ENCODE measurements at regions not wholly inside any gene's neighbourhood (a gene's known extent, or its start where the extent isn't known, plus 50 kb on each side); places are given as distances from the start of the nearest gene placed in this dataset.

DNA sequence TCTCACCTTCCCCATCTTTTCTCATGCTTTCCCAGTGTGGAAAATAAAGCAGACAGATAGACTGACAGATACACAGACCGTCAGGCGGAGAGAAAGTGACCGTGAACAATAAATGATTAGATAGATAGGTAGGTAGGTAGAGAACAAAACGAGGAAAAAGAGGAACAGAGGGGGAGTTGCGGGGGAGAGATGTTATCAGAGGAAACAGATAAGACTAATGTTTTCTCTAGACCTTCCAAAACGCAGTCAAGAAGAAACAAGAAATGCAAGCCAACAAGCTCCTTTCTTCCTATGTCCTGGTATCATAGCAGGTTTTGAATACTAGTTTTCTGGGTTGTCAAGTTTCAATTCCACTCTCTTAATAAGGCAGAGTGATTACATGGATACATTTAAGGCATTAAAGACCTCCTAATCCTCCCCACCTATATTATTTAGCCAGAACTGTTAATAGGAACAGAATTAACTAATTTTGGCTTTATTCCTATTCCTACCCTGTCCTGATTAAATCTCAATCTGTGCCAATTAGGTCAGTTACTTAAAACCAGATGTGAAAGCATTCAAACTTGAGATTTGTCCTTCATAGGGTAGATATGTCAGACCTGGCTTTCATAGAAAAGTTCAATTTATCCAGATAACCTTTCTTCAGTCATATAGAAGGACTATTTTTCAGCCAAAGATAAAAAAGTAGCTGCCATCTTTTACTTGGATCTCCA is 89.0 kb upstream of the PTPRR start:
- CTCF ChIA-PET (ENCODE audit: low intra/inter-chr PET ratio, low total read pairs), result no interaction called here
- in situ Hi-C loops (cut with HindIII; ENCODE audit: extremely low pct_ligation_motif_present, low pct_unique_long_range_greater_than_20kb), result loop anchor here (25.0 kb wide), 1 partner anchor 272 kb away; no protein-coding TSS in a partner anchor

DNA sequence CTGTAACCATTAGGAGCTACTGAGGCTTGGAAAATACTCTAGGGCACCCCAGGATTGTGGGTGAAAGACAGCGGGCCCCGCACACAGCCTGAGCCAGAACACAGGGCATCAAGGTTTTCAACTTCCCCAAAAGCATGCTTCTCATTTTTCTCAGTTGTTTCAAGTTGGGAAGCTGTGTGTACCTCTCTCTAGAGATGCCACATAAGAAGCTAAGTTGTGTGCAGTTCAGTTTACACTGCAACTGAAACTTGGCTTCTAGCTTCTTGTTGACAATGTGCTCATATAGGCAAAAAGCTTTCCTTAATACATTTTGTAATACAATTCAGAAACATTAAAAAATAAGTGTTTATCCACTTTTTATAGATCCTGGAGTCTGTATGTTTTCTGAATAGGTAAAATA is 88.1 kb upstream of the PTPRR start:
- FAIRE-seq, result no peak
- WGBS (ENCODE audit: low lambda C conversion rate), result 32% methylated on average over 2 of the region's 2 CpGs
- TF ChIP-seq ZNF737 (CRISPR knock-in tag; IDR thresholded peaks at IDR 0.05; ENCODE audit: borderline replicate concordance) (no peak), NCOA2 (CRISPR knock-in tag; IDR thresholded peaks at IDR 0.05) (no peak), ZNF407 (CRISPR knock-in tag; IDR thresholded peaks at IDR 0.05; ENCODE audit: not compliant biosample characterization) (no peak), SKI (IDR thresholded peaks at IDR 0.05; ENCODE audit: partially characterized antibody) (no peak), RARA (CRISPR knock-in tag; IDR thresholded peaks at IDR 0.05) (no peak), ZBTB42 (CRISPR knock-in tag; IDR thresholded peaks at IDR 0.05) (no peak)

More for the DNA sequence above, 89.0 kb upstream of the PTPRR start:
- POLR2A ChIA-PET, result no interaction called here
- Histone ChIP-seq H3K27ac (ENCODE audit: extremely low read length, insufficient read depth, low read length) (no peak overlapping the region), H4K20me1 (ENCODE audit: insufficient read depth, low read length) (no peaks in the 10 kb centered on the region), H3K9me3 (ENCODE audit: low read length) (no peaks in the 10 kb centered on the region), H3K9ac (ENCODE audit: insufficient read depth, low read depth, low read length) (no peak overlapping the region), H2AFZ (ENCODE audit: low read length) (no peak overlapping the region), H3K4me2 (ENCODE audit: low read depth, low read length) (no peak overlapping the region), H3K36me3 (replicated peaks in 1 of 2; ENCODE audit: control insufficient read depth in 1 of 2, insufficient read depth in 2 of 2, low read length in 2 of 2) (no peaks in the 10 kb centered on the region), H3K4me3 (replicated peaks in 1 of 3; ENCODE audit: insufficient read depth in 1 of 3, low read depth in 2 of 3, low read length in 3 of 3) (no peak overlapping the region), H3K4me1 (ENCODE audit: insufficient read depth, low read length) (no peaks in the 10 kb centered on the region), H3K79me2 (ENCODE audit: insufficient read depth, low read length) (no peaks in the 10 kb centered on the region), H3K27me3 (ENCODE audit: control insufficient read depth in 1 of 2, insufficient read depth in 2 of 2, low read length in 2 of 2) (no peaks in the 10 kb centered on the region; a peak in 1 of 5 replicates)
- FAIRE-seq (no peak), DNase-seq (ENCODE audit: low spot score) (no peak), ATAC-seq (no peak)
- intact Hi-C loops (cut with micrococcal nuclease; ENCODE audit: unreplicated experiment), result loop anchor here (10.0 kb wide), 2 partner anchors 55 to 425 kb away; no protein-coding TSS in a partner anchor
- WGBS (ENCODE audit: low lambda C conversion rate), result 23% methylated on average over 6 of the region's 6 CpGs
- no TSS peak for BruUV-seq (replicated peaks)
- TF ChIP-seq, protein P1, sequence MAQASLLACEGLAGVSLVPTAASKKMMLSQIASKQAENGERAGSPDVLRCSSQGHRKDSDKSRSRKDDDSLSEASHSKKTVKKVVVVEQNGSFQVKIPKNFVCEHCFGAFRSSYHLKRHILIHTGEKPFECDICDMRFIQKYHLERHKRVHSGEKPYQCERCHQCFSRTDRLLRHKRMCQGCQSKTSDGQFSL (CRISPR knock-in tag; IDR thresholded peaks at IDR 0.05), result no peak
- TF ChIP-seq PAX8 (CRISPR knock-in tag; IDR thresholded peaks at IDR 0.05; ENCODE audit: borderline replicate concordance) (no peak), SRY (CRISPR knock-in tag; IDR thresholded peaks at IDR 0.05) (no peak), ZNF10 (CRISPR knock-in tag; IDR thresholded peaks at IDR 0.05; ENCODE audit: borderline replicate concordance, low read depth) (no peak)
- TF ChIP-seq, protein P2, sequence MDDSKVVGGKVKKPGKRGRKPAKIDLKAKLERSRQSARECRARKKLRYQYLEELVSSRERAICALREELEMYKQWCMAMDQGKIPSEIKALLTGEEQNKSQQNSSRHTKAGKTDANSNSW (CRISPR knock-in tag; IDR thresholded peaks at IDR 0.05; ENCODE audit: borderline replicate concordance), result no peak

More for the DNA sequence above, 88.1 kb upstream of the PTPRR start:
- no peaks in the 10 kb centered on the region for H3K36me3 ChIP-seq (replicated peaks in 1 of 2; ENCODE audit: control insufficient read depth in 1 of 2, insufficient read depth in 2 of 2, low read length in 2 of 2)
- no peak overlapping the region for H2AFZ ChIP-seq (ENCODE audit: low read length)
- no peaks in the 10 kb centered on the region for H4K20me1 ChIP-seq (ENCODE audit: insufficient read depth, low read length)
- H3K27ac ChIP-seq (ENCODE audit: extremely low read length, insufficient read depth, low read length), result no peak overlapping the region
- DNase-seq (ENCODE audit: low spot score) (no peak), ATAC-seq (no peak)
- no peaks in the 10 kb centered on the region for H3K4me1 ChIP-seq (ENCODE audit: insufficient read depth, low read length)
- BruUV-seq (replicated peaks), result no TSS peak
- no peaks in the 10 kb centered on the region for H3K79me2 ChIP-seq (ENCODE audit: insufficient read depth, low read length)
- in situ Hi-C loops (cut with HindIII; ENCODE audit: extremely low pct_ligation_motif_present, low pct_unique_long_range_greater_than_20kb) (loop anchor here (25.0 kb wide), 1 partner anchor 271 kb away; no protein-coding TSS in a partner anchor), intact Hi-C loops (cut with micrococcal nuclease; ENCODE audit: unreplicated experiment) (loop anchor here (10.0 kb wide), 1 partner anchor 56 kb away; no protein-coding TSS in a partner anchor)
- no peaks in the 10 kb centered on the region for H3K9me3 ChIP-seq (ENCODE audit: low read length)
- no peaks in the 10 kb centered on the region; a peak in 1 of 5 replicates for H3K27me3 ChIP-seq (ENCODE audit: control insufficient read depth in 1 of 2, insufficient read depth in 2 of 2, low read length in 2 of 2)
- no peak overlapping the region for H3K9ac ChIP-seq (ENCODE audit: insufficient read depth, low read depth, low read length)
- ChIA-PET CTCF (ENCODE audit: low intra/inter-chr PET ratio, low total read pairs) (no interaction called here), POLR2A (no interaction called here)
- H3K4me2 ChIP-seq (ENCODE audit: low read depth, low read length), result no peak overlapping the region
- no peak overlapping the region for H3K4me3 ChIP-seq (replicated peaks in 1 of 3; ENCODE audit: insufficient read depth in 1 of 3, low read depth in 2 of 3, low read length in 3 of 3)
